B cell (primary cell): ENCODE measurements at regions not wholly inside any gene's neighbourhood (a gene's known extent, or its start where the extent isn't known, plus 50 kb on each side); places are given as distances from the start of the nearest gene placed in this dataset.

Experiments
- EZH2 ChIP-seq: IDR thresholded peaks from 2 replicates; pipeline ENCODE4 v1.6.1; 2012; ENCODE audit warnings: borderline replicate concordance, low read depth, mild to moderate bottlenecking, moderate library complexity, low read length; ENCODE audit not compliant: insufficient read depth, poor library complexity, severe bottlenecking
- TF ChIP-seq, protein P1 (sequence below): fragments of 200-600 bp; IDR thresholded peaks from one replicate; pipeline ENCODE4 v1.8.0; 2022; ENCODE audit warnings: antibody characterized with exemption, mild to moderate bottlenecking

DNA sequence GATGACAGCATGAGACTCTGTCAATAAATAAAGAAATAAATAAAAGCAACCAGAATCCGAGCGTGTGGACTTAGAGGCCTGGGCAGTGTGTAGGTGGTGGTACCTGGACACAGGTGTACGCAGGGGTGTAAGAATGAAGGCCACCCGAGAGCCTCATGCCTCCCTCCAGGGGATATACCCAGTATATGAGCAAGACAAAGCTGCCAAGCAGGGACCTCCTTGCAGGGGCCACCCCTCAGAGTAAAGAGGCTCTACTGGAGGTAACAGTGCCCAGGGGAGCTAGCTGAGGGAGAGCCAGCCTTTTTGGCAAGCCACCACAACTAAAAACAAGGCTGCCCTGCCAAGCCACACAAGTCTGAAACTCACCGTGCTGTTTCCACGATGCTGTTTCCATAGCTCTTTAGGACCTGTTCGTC, 179.2 kb upstream of the RAB4A start:
- TF ChIP-seq, protein P1, sequence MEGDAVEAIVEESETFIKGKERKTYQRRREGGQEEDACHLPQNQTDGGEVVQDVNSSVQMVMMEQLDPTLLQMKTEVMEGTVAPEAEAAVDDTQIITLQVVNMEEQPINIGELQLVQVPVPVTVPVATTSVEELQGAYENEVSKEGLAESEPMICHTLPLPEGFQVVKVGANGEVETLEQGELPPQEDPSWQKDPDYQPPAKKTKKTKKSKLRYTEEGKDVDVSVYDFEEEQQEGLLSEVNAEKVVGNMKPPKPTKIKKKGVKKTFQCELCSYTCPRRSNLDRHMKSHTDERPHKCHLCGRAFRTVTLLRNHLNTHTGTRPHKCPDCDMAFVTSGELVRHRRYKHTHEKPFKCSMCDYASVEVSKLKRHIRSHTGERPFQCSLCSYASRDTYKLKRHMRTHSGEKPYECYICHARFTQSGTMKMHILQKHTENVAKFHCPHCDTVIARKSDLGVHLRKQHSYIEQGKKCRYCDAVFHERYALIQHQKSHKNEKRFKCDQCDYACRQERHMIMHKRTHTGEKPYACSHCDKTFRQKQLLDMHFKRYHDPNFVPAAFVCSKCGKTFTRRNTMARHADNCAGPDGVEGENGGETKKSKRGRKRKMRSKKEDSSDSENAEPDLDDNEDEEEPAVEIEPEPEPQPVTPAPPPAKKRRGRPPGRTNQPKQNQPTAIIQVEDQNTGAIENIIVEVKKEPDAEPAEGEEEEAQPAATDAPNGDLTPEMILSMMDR = no peak
- no peak for TF ChIP-seq EZH2
